Left ventricle myocardium inferior (tissue), 1 donor: ENCODE measurements at regions not wholly inside any gene's neighbourhood (a gene's known extent, or its start where the extent isn't known, plus 50 kb on each side); places are given as distances from the start of the nearest gene placed in this dataset.
"Not testable (repeated sequence)": the region's sequence is repeated elsewhere in the genome, so short reads cannot be mapped to it uniquely, and the experiment has no call there.

Source experiments
- DNase-seq: peaks from one replicate; pipeline ENCODE4 v3.0.0-alpha.2; 2020
- H3K27ac ChIP-seq: fragments of 200-600 bp; replicated peaks from 2 replicates; pipeline ENCODE4 v1.8.0; 2021
- H3K27me3 ChIP-seq: fragments of 200-600 bp; 2 replicates; pipeline ENCODE4 v1.8.0; 2021; ENCODE audit warnings: low read depth
- H3K36me3 ChIP-seq: fragments of 200-600 bp; 2 replicates; pipeline ENCODE4 v1.8.0; 2021
- H3K4me1 ChIP-seq: fragments of 200-600 bp; 2 replicates; pipeline ENCODE4 v1.8.0; 2021
- H3K4me3 ChIP-seq: fragments of 200-600 bp; 2 replicates; pipeline ENCODE4 v1.8.0; 2021; ENCODE audit warnings: mild to moderate bottlenecking, moderate library complexity
- H3K9me3 ChIP-seq: fragments of 200-600 bp; replicated peaks from 2 replicates; pipeline ENCODE4 v1.8.0; 2021
- intact Hi-C: fragments of 100-400 bp; cut with micrococcal nuclease; formaldehyde crosslinking; loops from one replicate; pipeline ENCODE4 v1.11.0; 2022
- TF ChIP-seq, protein P1 (sequence below): fragments of 200-600 bp; IDR thresholded peaks from 2 replicates; pipeline ENCODE4 v1.8.0; 2021; ENCODE audit warnings: antibody characterized with exemption, mild to moderate bottlenecking, borderline replicate concordance
- donor health status: DM: no; HTN: yes; CAD: no; lungs with severe emphysema.

DNA sequence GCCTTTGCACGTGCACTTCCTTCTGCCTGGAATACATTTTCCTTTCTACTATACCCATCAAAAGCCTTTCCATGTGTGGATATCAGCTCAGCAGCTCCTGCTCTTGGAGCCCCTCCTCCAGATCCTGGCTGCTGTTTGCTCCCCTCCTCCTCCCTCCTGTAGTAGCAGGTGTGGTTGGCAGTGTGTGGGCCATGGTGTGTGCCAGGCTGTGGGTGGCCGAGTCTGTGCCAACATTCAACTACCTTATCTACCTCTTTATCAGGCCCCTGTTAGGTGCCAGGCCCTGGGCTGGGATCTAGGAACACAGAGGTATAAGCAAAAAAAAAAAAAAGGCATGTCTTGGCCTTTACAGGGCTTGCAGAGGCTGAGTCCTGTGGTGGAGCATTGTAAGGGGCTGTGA is 180.6 kb upstream of the JUN start:
- intact Hi-C loops, result no loop called here
- Histone ChIP-seq H3K36me3 (no peaks in the 10 kb centered on the region), H3K27me3 (no peaks in the 10 kb centered on the region), H3K9me3 (no peaks in the 10 kb centered on the region), H3K4me3 (no peak overlapping the region), H3K4me1 (peaks cover 19% of the 10 kb centered on the region), H3K27ac (no peak overlapping the region)
- no peak for DNase-seq
- TF ChIP-seq, protein P1, sequence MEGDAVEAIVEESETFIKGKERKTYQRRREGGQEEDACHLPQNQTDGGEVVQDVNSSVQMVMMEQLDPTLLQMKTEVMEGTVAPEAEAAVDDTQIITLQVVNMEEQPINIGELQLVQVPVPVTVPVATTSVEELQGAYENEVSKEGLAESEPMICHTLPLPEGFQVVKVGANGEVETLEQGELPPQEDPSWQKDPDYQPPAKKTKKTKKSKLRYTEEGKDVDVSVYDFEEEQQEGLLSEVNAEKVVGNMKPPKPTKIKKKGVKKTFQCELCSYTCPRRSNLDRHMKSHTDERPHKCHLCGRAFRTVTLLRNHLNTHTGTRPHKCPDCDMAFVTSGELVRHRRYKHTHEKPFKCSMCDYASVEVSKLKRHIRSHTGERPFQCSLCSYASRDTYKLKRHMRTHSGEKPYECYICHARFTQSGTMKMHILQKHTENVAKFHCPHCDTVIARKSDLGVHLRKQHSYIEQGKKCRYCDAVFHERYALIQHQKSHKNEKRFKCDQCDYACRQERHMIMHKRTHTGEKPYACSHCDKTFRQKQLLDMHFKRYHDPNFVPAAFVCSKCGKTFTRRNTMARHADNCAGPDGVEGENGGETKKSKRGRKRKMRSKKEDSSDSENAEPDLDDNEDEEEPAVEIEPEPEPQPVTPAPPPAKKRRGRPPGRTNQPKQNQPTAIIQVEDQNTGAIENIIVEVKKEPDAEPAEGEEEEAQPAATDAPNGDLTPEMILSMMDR, result no peak

DNA sequence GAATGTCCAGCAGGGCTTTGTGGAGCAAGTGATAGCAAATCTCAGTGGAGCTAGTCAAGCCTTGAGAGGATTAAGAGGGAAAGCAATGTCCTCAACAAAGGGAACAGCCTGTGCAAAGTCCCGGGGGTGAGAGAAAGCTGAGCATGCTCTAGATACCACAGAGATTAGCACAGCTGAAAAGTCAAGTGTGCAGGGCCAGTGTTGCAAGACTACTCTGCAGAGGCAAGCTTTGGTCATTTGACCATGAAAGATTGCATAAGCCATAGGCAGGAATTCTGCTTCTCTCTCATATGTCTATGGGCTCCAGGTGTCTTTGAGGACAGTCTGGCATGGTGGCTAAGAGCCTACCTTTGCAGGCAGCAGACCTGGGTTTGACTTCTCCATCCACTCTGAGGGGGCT is 181.0 kb upstream of the JUN start:
- no peak overlapping the region for H3K27ac ChIP-seq
- intact Hi-C loops, result no loop called here

DNA sequence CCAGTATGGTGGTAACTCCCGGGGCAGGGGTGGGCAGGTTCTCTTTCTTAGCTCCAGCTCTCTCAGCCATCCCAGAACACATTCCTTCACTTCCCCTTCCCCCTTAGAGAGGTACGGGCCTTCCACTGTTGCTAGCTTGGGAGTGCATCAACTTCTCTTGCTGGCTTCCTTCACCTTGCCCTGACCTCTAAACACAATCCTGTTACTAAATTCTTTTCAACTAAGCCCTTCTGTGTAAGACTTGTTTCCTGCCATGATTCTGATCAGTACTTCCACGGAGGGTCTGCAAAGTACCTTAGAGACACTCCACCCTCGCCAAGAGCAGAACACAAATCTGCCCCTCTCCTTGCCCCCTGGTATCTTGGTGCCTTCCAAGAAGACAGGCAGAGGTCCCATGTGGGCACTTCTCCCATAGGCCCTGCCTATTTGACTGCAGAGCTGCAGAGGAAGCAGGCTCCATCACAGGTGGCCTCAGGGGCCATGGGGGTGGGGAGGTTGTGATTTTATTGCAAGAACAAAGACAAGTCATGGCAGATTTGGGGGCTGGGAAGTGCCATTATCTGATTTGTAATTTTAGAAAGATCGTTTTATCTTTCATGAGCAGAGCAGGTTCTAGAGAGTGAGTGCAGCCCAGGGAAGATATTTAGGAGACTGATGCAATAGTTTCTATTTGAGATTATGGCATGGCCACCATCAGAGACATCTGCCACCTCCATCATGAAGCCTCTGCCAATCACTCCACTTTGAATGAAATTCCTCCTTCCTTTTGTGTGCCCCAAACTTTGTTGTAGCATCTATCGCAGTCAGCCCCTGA is 182.5 kb upstream of the JUN start:
- Histone ChIP-seq H3K27me3 (no peaks in the 10 kb centered on the region), H3K27ac (no peak overlapping the region), H3K4me1 (peaks cover 19% of the 10 kb centered on the region), H3K4me3 (no peak overlapping the region), H3K36me3 (no peaks in the 10 kb centered on the region), H3K9me3 (no peaks in the 10 kb centered on the region)
- TF ChIP-seq, protein P1, result no peak
- intact Hi-C loops, result no loop called here
- DNase-seq, result no peak

More for the DNA sequence above, 181.0 kb upstream of the JUN start:
- H3K9me3 ChIP-seq, result no peaks in the 10 kb centered on the region
- H3K4me1 ChIP-seq, result peaks cover 19% of the 10 kb centered on the region
- TF ChIP-seq, protein P1, result no peak
- H3K27me3 ChIP-seq, result no peaks in the 10 kb centered on the region
- H3K4me3 ChIP-seq, result no peak overlapping the region
- no peaks in the 10 kb centered on the region for H3K36me3 ChIP-seq
- peak; percentile 16 for DNase-seq

DNA sequence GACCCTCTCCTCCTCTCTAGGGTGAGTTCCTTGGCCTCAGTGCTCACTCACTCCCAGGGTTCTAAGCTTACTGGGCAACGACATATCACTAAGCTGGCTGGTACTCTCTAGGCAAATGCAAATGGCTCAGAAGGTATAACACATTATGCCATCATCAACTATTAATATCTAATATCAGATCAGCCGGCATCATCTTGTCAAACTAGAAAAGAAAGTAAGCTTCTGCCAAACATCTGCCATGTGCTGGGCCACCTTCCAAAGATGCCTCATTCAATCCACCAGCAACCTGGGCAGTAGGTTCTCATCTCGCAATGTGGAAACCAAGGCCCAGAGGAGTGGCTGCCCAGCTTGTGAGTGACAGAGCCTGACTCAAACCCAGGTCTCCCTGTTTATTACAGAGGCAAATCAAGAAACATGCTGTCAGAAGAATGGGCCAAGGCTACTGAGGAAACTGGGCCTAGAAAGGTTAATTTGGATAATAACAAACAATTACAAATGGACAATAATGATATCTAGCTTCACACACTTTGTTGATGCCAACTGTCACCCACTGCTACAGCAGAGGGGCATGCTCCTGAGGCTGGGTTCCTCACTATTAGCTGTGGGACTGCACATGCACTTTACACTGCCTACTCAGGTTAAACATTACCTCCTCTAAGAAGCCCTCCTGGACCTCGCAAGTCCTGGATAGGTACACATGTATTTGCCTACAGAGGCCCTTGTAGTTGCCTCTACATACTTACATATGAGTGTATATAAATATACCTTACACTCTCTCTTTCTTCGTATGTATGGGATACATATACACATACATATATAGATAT is 183.3 kb upstream of the JUN start:
- TF ChIP-seq, protein P1, result no peak
- no peaks in the 10 kb centered on the region for H3K27me3 ChIP-seq
- H3K4me3 ChIP-seq, result no peak overlapping the region
- intact Hi-C loops, result no loop called here
- H3K27ac ChIP-seq, result peak overlapping the region; percentile 89
- H3K4me1 ChIP-seq, result peaks cover 24% of the 10 kb centered on the region
- no peaks in the 10 kb centered on the region for H3K36me3 ChIP-seq
- H3K9me3 ChIP-seq, result no peaks in the 10 kb centered on the region
- no peak for DNase-seq

DNA sequence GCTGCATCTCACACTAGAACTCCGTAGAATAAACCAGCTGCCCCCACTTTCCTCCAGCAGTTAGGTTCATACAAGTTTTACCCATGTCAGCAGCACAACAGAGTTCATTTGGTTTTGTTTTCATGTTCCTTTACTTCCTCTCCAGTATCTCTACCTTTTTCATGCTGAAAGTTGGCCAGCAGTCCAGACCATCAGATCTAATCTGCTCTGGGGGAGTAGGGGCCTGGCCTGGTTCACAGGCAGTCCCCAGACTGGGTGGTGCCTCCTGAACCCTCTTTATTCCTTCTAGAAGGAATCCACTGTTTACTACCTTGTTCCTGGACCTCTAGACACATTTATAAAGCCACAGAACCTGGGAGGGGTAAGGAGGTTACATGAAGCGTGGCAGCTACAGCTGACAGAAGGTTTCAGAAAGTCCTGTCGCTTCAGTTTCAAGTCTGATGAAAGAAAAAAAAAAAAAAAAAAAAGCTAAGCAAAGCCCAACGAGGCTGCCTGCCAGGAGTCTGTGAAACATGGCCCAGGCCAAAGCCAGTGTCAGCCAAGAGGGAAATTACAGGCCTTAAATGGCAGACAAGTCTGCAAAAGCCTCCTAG is 184.6 kb upstream of the JUN start:
- DNase-seq, result peak; percentile 85
- Histone ChIP-seq H3K4me3 (no peak overlapping the region), H3K27ac (peak overlapping the region; percentile 89), H3K36me3 (no peaks in the 10 kb centered on the region), H3K9me3 (no peaks in the 10 kb centered on the region), H3K27me3 (no peaks in the 10 kb centered on the region), H3K4me1 (peaks cover 28% of the 10 kb centered on the region)
- intact Hi-C loops, result no loop called here
- TF ChIP-seq, protein P1, result no peak

DNA sequence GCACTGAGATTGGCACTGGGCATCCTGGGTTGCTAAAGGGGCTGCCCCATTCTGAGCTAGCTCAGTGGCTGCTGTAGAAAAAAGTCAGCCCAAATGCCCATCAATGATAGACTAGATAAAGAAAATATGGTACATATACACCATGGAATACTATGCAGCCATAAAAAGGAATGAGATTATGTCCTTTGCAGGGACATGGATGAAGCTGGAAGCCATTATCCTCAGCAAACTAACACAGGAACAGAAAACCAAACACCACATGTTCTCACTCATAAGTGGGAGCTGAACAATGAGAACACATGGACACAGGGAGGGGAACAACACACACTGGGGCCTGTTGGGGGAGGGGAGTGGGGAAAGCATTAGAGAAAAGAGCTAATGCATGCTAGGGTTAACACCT is 185.3 kb upstream of the JUN start:
- H3K9me3 ChIP-seq, intact Hi-C loops, DNase-seq, H3K36me3 ChIP-seq, H3K4me3 ChIP-seq, H3K27me3 ChIP-seq: not testable (repeated sequence)
- Histone ChIP-seq H3K4me1 (peaks cover 35% of the 10 kb centered on the region), H3K27ac (peak overlapping the region; percentile 89)
